ENCODE measurements at regions not wholly inside any gene's neighbourhood (a gene's known extent, or its start where the extent isn't known, plus 50 kb on each side); places are given as distances from the start of the nearest gene placed in this dataset.
"Not testable (repeated sequence)": the region's sequence is repeated elsewhere in the genome, so short reads cannot be mapped to it uniquely, and the experiment has no call there.

DNA sequence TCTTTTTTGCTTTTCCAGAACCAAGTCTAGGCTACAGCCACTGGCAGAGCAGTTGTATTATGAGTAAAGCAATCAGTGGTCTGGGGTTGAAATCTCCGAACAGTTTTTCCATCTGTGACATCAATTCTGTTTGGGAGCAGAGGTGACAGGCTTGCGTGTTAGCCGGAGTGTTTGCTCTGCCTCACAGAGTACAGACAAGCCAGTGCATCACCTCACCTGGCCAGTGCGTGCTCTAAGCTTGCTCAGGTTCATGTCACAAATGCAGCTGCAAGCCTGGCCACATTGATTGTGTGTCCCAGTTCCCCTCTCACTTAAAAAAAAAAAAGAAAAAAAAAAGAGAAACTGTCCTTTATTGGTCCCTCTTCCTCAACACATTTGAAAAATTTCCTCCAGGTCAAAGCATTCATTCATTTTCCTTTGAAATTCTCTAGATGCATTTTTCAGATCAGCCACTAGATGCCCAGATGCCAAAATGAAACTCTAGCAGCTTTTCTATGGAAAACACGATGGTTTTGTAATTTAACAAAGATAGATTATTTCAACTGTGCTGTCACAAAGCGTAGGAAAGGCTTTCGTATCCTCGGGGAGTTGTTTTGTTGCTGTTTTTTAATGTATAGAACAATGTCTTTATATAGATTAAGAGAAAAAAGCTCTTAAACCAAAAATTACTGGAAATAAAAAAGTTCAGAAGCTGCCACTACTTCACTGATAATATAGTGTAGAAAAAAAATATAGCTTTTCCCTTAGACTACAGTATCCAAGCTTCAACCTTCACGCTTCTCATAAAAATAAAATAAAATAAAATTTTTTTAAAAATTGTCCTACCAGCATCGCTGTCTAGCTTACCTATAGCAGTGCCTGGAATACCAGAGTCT, 585.5 kb downstream of the TLE1 start:
- no peak for DNase-seq

DNA sequence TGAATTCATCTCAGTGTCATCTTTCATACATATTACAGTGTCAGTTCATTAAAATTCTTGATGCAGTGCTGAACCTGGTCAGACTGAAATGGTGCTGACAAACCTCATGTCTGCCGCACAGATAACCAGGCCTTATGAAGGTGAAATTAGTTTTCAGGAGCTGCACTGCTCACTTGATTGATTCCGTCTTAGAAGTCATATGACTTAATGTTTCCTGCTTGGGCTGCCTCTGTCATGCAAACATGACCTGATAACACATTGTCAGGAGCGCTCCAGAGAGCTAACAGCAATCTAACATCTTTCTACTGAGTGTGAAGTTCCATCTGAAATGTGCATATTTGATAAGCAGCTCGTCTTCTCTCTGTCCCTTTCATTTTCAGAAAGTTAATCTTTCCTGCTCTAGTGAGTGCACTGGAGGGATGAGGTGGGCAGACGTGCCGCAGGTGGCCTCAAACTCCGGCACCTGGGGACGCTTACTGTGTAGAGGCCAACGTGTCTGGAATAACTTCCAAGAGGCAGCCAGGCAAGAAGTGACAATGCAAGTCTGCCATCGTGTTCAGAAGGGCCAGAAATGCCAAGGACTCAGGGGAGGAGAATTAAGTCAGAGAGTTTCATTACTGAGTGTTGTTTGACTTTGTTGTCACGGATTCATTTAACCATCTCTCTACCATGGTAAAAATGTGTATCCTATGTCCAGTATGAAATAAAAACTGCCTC, 592.1 kb downstream of the TLE1 start:
- no peak for DNase-seq

DNA sequence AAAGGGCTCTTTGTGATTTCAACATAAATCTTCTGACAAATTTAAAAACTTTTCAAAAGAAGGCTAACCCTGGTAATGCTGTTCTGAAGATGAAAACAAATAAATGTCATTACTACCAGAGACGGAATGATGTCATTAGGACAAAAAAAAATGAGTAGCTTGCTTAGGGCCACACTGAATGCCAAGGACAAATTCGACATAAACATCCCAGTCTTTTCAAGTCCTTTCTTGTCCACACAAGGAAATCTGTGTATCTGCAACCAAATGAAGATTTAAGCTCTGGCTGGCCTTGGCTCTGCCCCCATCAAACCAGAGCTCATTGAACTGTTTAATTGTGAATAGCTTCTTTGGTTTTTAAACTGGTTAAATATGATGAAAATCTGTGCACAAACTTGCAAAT, 592.7 kb downstream of the TLE1 start:
- DNase-seq = no peak

DNA sequence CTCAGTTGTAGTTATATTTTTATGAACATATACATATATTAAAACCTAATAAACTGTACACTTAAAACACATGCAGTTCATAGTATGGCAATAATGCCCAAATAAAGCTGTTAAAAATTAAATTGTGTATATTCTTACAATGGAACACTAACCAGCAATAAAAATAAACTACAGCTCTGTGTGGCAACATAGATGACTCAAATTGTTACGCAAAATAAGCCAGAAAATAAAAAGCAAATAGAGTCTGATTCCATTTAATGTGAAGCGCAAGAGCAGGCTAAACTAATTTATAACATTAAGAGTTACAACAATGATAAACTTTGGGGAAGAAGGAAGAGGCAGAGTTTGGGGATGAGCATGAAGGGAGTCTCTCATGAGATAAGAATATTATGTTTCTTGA, 597.3 kb downstream of the TLE1 start:
- DNase-seq = no peak

DNA sequence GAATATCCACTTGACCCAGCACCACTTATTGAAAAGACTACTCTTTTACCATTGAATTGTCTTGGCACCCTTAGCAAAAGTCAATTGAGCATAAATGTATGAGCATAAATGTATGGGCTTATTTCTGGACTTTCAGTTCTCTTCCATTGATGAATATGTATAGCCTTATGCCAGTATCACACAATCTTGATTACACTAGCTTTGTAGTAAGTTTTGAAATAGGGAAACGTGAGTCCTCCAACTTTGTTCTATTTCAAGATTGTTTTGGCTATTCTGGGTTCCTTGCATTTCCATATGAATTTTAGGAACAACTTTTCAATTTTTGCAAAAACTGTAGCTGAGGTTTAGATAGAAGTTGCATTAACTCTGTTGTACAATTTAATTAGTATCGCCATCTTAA, 601.0 kb downstream of the TLE1 start:
- no peak for DNase-seq

DNA sequence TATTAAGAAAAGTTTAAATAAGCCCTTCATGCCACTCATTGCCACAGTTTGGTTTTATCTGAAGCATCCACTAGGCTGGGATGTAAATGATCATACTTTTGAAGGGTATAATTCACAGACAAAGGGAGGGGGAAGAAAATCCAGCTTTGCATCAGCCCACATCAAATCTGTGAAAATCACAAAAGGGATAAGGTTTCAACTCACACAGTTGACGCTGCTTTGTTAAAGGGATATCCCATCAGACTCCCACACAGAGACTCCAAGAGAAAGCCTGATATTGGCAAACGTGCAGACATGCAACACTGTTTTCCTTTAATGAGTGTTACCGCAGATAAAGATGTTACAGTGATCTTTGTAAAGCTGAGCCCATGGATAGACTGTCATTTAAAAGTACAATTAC, 602.9 kb downstream of the TLE1 start:
- no peak for DNase-seq

DNA sequence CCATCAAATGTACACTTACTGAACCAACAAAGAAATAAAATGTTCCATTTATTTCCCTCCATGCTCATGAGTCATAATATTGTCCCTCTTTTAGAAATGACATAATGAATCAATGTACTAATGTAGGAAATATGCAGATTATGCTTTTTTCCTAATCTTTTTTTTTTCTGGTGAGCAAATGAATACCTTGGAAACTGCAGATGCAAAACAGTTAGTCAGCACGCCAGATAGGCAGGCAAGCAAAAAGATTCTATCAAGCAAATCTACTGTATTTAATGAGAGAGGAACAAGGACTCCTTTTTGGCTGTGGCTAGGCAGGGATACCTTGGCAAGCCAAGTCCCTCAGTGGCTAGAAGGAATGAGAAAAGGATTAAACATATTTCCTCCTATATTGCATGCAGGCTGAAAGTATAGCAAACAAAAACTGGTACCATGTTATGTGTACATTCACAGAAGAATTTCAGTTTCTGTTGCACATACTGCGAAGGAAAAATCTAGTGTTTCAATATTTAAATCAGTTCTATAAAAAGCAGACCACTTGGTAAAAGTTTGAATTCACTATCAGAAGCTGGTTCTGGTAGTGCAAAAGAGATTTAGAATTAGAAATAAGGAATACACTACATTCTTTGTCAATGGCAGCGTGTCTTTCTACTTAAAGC, 605.4 kb downstream of the TLE1 start:
- DNase-seq = no peak

DNA sequence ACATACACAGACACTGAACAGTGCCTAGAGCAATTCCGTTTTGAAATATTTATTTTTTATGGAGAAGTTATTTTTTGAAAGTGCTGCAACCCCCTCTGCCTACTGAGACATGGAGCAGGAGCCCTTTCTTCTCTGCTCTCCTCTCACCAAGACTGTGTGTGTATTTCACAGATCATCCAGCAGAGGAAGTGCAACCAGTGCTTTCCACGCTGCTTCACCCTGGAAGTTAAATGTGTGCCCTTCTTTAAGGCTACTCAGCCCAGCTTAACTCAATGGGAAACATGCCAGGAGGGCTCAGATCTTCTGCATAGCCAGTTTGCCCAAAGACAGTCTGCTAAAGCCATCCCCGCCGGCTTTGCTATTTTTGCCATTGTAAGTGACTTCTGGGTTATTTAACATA, 606.3 kb downstream of the TLE1 start:
- no peak for DNase-seq

DNA sequence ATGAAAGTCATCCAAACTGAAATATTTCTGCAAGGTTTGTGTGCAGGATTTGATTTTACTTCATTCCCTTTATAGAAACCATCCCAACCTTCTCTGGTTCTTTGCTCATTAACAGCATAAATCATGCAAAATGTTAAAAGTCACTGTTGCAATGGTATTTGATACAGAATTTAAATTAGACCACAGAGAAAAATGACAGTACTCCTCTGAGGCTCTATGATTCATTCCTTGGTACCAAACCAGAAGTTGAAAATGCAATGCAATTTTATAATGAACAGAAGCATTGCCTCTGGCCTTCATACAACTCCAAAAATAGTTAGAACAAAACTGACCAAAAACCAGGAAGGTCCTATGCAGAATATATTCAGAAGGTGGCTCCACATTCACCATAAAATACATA, 607.1 kb downstream of the TLE1 start:
- no peak for DNase-seq

DNA sequence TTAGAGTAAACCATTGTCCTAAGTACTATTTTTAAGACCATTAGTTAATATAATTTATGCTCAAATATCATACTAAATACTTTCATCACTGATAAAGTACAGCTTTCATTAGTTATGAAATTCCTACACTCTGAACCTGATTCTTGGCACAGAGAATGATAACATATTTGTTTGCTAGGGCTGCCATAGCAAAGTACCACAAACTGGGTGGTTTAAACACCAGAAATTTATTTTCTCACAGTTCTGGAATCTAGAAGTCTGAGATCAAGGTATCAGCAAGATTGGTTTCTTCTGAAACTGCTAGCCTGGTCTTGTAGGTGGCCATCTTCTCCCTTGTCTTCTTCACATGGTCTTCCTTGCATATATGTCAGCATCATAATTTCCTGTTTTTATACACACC, 608.4 kb downstream of the TLE1 start:
- DNase-seq = no peak

DNA sequence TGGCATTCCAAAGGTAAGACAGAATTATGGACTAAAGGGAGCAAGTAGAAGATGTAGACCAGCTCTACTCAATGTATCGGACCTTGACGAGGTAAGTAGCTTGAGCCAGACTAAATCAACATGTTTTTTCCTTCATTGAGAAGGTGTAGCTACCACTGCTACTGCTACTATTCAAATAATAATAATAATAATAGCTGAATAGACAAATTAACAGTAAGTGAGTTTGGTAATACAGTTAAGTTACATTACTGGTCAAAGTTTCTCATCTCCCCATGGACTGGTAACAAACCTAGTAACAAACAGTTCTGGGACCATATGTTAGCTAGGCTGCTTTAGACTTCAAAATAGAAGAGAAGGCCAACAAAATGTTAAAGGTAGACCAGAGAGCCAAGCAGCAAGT, 609.2 kb downstream of the TLE1 start:
- no peak for DNase-seq

DNA sequence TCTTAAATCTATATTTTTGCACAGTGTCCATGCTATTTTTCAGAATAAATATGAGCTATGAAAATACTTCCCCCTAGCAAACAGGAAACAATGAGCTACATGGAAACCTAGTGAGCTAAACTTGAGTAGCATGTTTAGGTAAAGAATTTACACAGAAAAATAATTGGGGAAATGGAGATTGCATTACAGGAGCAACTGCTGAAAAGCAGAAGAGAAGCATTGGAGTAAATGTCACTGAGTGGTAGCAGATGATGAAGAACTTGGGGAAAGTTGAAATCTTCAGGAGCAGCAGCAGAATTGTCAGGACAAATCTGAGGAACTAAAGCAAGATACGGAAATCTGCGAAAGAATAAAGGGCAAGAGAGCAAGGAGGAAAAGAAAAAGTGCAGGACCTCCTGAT, 610.3 kb downstream of the TLE1 start:
- no peak for DNase-seq

DNA sequence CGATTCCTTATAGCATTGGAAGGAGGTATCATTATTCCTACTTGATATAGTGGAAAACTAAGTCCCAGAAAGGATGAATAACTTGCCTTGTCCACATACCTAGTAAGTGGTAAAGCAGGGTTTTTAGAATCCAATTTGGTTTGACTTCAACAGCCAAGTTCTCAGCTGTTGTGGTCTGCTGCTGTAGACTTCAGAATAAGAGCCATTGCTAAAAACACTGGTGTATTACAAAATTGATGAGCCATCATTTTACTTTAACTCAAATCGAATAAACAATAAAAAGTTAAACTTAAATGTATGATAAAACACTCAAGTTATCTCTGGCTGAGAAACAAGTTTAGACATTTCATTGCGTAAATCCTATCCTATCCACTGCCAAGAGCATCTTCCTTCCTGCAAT, 610.8 kb downstream of the TLE1 start:
- DNase-seq = no peak

DNA sequence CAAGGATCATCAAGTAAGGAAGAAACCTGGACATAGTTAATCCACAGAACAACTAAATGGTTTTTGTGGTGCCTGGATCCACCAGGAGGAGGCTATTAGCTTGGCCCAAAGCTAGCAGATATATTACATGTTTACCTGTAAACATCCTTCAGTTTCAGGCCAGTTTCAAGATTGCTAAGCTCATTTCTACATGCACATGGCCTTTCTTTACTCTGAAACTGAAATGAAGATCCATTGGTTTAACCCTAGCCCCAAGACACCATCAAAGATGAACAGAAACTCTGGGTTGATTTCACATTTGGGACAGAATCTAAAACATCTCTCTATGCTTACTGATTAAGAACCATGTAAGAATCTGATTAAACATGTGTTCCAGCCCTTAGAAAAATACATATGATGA, 611.8 kb downstream of the TLE1 start:
- DNase-seq = no peak

DNA sequence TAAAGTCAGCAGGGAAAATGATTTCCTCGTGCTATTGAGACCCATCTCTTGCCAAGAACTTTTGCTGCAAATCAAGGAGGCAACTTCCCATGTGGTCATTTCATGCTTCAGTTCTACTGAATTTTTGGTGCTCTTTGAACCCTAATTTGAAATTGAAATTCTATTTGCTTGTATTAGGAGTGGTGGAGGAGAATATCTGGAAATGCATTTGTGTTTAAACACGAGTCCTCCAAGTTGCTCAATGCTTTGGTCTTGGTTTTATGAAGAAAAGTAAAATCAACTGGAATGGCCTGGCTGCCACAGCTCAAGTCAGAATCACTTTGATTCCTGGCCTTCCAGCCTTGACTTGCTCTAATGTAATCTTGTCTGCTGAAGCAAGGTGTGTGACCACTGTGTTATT, 613.2 kb downstream of the TLE1 start:
- no peak for DNase-seq

DNA sequence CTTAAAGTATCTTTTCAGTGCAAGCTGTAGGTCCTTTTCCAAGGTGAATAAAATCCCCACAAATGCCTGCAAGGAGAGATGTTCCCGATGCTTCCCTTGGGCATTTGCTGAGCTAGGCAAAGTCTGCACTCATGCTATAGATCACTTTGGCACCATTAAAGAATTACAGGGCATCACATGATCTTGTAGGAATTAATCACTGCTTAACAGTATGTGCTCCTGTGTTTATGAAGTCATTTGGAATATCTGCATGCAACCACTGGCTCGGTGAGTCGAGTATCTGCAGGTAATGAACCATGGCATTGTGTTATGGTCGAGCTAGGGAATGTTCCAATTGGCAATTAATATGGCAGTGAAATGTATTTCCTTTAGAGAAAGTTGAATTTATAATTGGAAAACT, 615.1 kb downstream of the TLE1 start:
- no peak for DNase-seq

DNA sequence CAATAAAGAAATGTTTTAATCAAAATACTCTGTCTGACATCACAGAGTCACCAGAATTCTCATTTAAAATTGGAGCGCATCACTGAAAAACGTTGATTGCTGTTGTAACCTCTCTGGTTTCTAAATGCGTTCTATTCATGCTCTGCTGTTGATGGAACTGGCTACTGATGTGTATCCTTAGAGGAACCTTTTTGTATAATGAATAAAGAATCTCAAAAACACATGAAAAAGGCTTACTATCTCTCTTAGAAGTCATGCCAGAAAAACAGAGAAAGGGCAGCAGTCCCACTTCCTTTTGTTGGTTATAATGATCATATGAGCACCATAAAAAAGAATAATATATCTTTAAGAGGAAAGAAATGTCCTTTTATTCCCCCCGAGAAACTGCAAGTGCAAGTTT, 615.5 kb downstream of the TLE1 start:
- no peak for DNase-seq

DNA sequence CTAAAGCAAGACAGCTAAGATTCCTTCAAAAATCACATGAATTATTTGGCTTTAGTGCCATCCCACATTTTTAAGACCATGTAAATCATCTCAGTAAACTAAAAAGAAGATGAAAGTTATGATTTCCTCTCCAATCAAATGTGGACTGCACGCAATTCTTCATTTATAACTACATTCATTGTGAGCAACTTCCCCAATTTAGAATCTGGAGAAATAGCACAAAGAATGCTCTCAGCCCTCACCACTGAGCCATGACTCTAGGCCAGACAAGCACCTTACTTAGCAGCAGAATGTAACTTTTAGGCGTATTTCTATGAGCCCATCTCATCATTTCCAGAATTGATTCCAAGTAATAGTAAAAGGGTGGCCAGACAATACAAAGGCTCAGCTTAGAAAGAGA, 616.6 kb downstream of the TLE1 start:
- no peak for DNase-seq

DNA sequence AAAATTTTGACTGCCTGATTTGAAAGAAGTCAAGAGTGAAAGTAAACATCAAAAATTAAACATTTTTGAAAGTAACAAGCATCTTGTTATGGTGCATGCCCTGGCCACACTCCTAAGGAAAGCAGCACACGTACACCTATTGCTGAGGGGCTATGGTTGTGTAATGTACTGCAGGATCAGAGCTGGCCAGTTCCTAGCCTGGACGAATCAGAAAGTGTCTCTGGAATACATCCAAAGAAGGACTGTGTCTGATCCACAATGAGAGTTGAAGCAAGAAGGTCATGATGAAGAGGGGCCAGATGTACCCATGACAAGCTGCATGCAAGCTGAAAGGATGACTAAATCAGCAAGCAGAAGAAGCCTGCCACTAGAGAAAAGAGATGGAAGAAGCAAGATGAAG, 618.2 kb downstream of the TLE1 start:
- DNase-seq = no peak

DNA sequence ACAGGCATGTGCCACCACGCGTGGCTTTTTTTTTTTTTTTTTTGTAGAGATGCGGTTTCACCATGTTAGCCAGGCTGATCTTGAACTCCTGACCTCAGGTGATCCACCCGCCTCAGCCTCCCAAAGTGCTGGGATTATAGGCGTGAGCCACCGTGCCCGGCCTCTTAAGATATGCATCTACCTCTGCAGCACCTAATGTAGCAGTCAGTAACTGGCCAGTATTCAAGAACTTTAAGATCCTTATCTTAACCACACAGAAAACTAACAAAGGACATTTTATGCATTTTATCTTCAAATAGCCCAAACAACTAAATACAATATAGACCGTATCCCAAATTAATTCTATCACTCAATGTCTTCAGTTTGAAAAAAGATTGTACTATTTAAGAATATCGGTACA, 618.7 kb downstream of the TLE1 start:
- no peak for DNase-seq

DNA sequence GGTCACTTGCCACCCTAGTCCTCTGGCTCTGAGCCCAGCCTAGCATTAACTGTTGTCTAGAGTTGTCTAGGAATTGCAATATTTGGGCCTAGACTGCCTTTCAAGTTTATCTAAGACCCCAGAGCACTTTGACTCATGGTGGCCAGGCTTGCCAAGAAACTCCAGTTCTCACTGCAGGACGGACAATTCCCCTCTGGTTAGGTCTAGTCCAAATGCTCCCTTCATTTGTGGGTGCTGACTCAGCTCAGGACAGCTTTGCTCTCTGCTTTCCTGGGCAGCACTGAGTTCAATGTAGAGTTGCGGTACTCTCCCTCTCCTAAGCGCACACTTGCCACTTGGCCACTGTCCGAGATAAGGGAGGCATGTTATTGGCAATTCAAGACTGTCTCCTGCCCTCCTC, 619.4 kb downstream of the TLE1 start:
- DNase-seq = no peak

DNA sequence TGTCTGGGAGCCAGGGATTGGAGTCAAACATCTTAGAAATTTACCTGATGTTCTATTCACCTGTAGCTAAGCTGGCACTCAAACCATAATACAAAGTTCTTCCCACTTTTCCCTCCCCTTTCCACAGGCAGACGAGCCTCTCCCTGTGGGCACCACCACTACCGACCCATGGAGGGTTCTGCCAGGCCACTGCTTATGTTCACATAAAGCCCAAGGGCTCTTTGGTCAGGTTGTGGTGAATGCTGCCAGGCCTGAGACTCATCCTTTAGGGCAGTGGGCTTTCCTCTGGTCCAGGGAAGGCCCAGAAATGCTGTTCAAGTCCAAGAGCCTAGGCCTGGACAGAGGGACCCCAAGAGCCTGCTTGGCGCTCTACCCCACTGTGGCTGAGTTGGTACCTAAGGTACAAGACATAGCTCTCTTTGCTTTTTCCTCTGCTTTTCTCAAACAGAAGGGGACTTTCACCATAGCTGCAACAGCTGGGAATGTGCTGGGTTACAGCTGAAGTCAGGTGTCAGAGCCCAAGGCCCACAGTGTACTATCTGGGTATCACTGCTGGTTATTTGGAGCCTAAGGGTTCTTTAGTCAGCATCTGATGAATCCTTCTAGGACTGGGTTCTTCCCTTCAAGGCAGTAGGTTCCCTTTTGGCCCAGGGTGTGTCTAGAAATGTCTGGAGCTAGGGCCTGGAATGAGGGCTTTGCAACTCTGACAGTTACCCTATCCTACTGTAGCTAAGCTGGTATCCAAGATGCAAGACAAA, 620.1 kb downstream of the TLE1 start:
- no peak for DNase-seq

DNA sequence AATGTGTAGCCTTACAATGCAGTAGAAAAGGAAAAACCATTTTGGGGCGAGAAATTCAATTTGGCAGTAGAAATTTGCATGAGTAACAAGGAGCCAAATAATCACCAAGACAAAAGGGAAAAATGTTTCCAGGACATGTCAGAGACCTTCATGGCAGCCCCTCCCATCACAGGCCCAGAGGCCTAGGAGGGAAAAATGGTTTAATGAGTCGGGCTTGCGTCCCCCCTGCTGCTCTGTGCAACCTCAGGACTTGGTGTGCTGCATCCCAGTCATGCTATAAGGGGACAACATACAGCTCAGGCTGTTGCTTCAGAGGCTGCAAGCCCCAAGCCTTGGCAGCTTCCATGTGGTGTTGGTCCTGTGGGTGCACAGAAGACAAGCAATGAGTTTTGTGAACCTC, 626.4 kb downstream of the TLE1 start:
- DNase-seq = not testable (repeated sequence)
